ENCODE measurements at regions not wholly inside any gene's neighbourhood (a gene's known extent, or its start where the extent isn't known, plus 50 kb on each side); places are given as distances from the start of the nearest gene placed in this dataset.

DNA sequence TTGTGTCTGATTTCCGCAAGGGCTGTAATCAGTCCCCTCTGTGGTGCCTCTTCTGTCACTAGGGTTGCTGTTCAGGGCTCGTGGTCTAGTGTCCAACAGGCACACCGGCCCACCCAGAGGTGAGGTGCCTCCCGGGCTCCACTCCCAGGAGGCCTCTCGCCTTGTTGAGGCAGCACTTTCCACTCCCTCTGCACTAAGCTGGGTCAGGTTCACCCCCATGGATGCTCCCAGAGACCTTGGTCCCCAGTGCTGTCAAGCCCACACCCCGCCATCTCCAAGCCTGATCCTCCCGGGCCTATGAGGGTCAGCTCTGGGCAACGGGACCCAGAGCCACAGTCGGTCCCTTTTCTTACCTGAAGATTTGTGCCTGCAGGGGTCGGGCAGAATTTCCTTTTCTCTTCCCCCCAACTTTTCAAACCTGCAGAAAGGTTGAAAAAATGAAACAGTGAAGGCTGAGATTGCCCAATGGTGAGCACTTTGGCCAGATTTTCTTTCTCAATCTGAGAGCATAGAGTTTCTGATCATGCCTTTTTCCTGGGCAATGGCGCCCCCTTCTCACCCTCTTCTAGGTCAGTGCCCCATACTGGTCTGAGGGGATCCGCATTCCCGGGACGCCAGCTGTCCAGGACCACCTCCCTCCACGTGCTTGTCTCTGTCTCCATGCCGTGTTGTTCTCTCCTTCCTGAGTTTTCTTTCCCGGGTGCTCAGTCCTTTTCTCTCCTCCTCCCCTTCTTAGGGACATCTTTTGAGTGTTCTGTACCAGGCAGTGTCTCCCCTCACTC lies 148.0 kb downstream of the ASB1 start:
- Mint-ChIP-seq H3K4me1 (peaks cover 16% of the 10 kb centered on the region), H3K36me3 (no peaks in the 10 kb centered on the region), H3K27ac (no peak overlapping the region), H3K9me3 (no peaks in the 10 kb centered on the region), H3K27me3 (ENCODE audit: low read depth) (peaks cover 13% of the 10 kb centered on the region), H3K4me3 (no peak overlapping the region)
- no peak for DNase-seq (ENCODE audit: low spot score in 2 of 2, unreplicated experiment in 2 of 2)
- TF ChIP-seq, protein P1, sequence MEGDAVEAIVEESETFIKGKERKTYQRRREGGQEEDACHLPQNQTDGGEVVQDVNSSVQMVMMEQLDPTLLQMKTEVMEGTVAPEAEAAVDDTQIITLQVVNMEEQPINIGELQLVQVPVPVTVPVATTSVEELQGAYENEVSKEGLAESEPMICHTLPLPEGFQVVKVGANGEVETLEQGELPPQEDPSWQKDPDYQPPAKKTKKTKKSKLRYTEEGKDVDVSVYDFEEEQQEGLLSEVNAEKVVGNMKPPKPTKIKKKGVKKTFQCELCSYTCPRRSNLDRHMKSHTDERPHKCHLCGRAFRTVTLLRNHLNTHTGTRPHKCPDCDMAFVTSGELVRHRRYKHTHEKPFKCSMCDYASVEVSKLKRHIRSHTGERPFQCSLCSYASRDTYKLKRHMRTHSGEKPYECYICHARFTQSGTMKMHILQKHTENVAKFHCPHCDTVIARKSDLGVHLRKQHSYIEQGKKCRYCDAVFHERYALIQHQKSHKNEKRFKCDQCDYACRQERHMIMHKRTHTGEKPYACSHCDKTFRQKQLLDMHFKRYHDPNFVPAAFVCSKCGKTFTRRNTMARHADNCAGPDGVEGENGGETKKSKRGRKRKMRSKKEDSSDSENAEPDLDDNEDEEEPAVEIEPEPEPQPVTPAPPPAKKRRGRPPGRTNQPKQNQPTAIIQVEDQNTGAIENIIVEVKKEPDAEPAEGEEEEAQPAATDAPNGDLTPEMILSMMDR (IDR thresholded peaks at IDR 0.05; ENCODE audit: unreplicated experiment), result no peak

GRCh38 chr2:238576674-238577073 lies 149.9 kb downstream of the ASB1 start:
- no peaks in the 10 kb centered on the region for H3K9me3 Mint-ChIP-seq
- no peak overlapping the region for H3K27ac Mint-ChIP-seq
- TF ChIP-seq, protein P1 (IDR thresholded peaks at IDR 0.05; ENCODE audit: unreplicated experiment), result no peak
- H3K36me3 Mint-ChIP-seq, result no peaks in the 10 kb centered on the region
- peaks cover 11% of the 10 kb centered on the region for H3K4me1 Mint-ChIP-seq
- H3K27me3 Mint-ChIP-seq (ENCODE audit: low read depth), result peaks cover 17% of the 10 kb centered on the region
- DNase-seq (ENCODE audit: low spot score in 2 of 2, unreplicated experiment in 2 of 2), result no peak
- H3K4me3 Mint-ChIP-seq, result no peak overlapping the region

GRCh38 chr2:238578256-238578655 lies 151.5 kb downstream of the ASB1 start:
- no peak overlapping the region for H3K27ac Mint-ChIP-seq
- H3K27me3 Mint-ChIP-seq (ENCODE audit: low read depth), result peaks cover 17% of the 10 kb centered on the region
- TF ChIP-seq, protein P1 (IDR thresholded peaks at IDR 0.05; ENCODE audit: unreplicated experiment), result no peak
- peaks cover 6% of the 10 kb centered on the region for H3K9me3 Mint-ChIP-seq
- H3K4me3 Mint-ChIP-seq, result no peak overlapping the region
- no peaks in the 10 kb centered on the region for H3K36me3 Mint-ChIP-seq
- DNase-seq (ENCODE audit: low spot score in 2 of 2, unreplicated experiment in 2 of 2), result no peak
- H3K4me1 Mint-ChIP-seq, result no peaks in the 10 kb centered on the region

- TF ChIP-seq, protein P1 (IDR thresholded peaks at IDR 0.05; ENCODE audit: unreplicated experiment), result no peak
- Mint-ChIP-seq H3K27me3 (ENCODE audit: low read depth) (peaks cover 11% of the 10 kb centered on the region), H3K4me1 (no peaks in the 10 kb centered on the region), H3K27ac (no peak overlapping the region), H3K4me3 (no peak overlapping the region), H3K36me3 (no peaks in the 10 kb centered on the region), H3K9me3 (peaks cover 17% of the 10 kb centered on the region)
- DNase-seq (ENCODE audit: low spot score in 2 of 2, unreplicated experiment in 2 of 2), result no peak
Measured at GRCh38 chr2:238580486-238580885, 153.8 kb downstream of the ASB1 start.

GRCh38 chr2:238581126-238581525 lies 154.4 kb downstream of the ASB1 start:
- DNase-seq (ENCODE audit: low spot score in 2 of 2, unreplicated experiment in 2 of 2), result no peak
- Mint-ChIP-seq H3K4me1 (no peaks in the 10 kb centered on the region), H3K27ac (no peak overlapping the region), H3K36me3 (no peaks in the 10 kb centered on the region), H3K27me3 (ENCODE audit: low read depth) (peaks cover 11% of the 10 kb centered on the region), H3K9me3 (peaks cover 17% of the 10 kb centered on the region), H3K4me3 (no peak overlapping the region)
- TF ChIP-seq, protein P1 (IDR thresholded peaks at IDR 0.05; ENCODE audit: unreplicated experiment), result no peak
